Panc1 (cell line): ENCODE measurements at regions not wholly inside any gene's neighbourhood (a gene's known extent, or its start where the extent isn't known, plus 50 kb on each side); places are given as distances from the start of the nearest gene placed in this dataset.

ENCODE experiments used
- ATAC-seq: fragments of 200-7000 bp; cut with Tn5 transposase; 2 replicates; pipeline ENCODE4 v1.9.1; 2020; ENCODE audit warnings: mild to moderate bottlenecking, moderate library complexity
- BruUV-seq: library from RNA; stranded (reverse); fragments of 400-500 nt; replicated peaks from 2 replicates; lab custom pipeline; 2021; lab: Mats Ljungman, UMichigan
- CTCF ChIA-PET: fragments of 300-600 bp; sonication (Branson Sonifier 250); formaldehyde crosslinking; loops from one replicate; lab custom pipeline; 2022; ENCODE audit warnings: antibody characterized with exemption; lab: Charles Lee
- POLR2A ChIA-PET: fragments of 300-600 bp; sonication (Branson Sonifier 250); formaldehyde crosslinking; loops from one replicate; lab custom pipeline; 2022; ENCODE audit warnings: antibody characterized with exemption; lab: Charles Lee
- DNase-seq: peaks from one replicate; pipeline ENCODE4 v3.0.0-alpha.2; 2010; ENCODE audit warnings: low read depth, low spot score
- H3K27ac ChIP-seq: 2 replicates; pipeline ENCODE4 v1.5.1; 2011; ENCODE audit warnings: mild to moderate bottlenecking, low read length, inconsistent platforms
- H3K27me3 ChIP-seq: fragments of 200-500 bp; sonication (Bioruptor generic); 2 replicates; pipeline ENCODE4 v1.6.0; 2014; ENCODE audit warnings: low read length, inconsistent platforms; ENCODE audit not compliant: control insufficient read depth, insufficient read depth
- H3K36me3 ChIP-seq: fragments of 200-500 bp; sonication (Bioruptor generic); 2 replicates; pipeline ENCODE4 v1.5.1; 2014; ENCODE audit warnings: inconsistent platforms, mild to moderate bottlenecking, low read length, moderate library complexity; ENCODE audit not compliant: control insufficient read depth, insufficient read depth
- H3K4me1 ChIP-seq: 2 replicates; pipeline ENCODE4 v1.5.1; 2011; ENCODE audit warnings: inconsistent platforms, mild to moderate bottlenecking, low read length, moderate library complexity; ENCODE audit not compliant: control insufficient read depth, insufficient read depth
- H3K4me3 ChIP-seq, 2 experiments: 2 replicates each; pipeline ENCODE4 v1.5.1; 2011 to 2012; ENCODE audit warnings: low read depth in 2 of 2, low read length in 2 of 2, mild to moderate bottlenecking in 2 of 2, inconsistent platforms in 1 of 2, moderate library complexity in 1 of 2
- H3K9me3 ChIP-seq: fragments of 200-500 bp; sonication (Bioruptor generic); 2 replicates; pipeline ENCODE4 v1.5.1; 2014; ENCODE audit warnings: low read depth, mild to moderate bottlenecking, inconsistent platforms, low read length, moderate library complexity; ENCODE audit not compliant: control insufficient read depth, insufficient read depth
- POLR2AphosphoS5 ChIP-seq: IDR thresholded peaks from 2 replicates; pipeline ENCODE4 v1.6.1; 2012; ENCODE audit warnings: mild to moderate bottlenecking, low read depth, low read length, moderate library complexity
- SIN3A ChIP-seq: IDR thresholded peaks from 2 replicates; pipeline ENCODE4 v1.6.1; 2012; ENCODE audit warnings: low read depth, mild to moderate bottlenecking, low read length, moderate library complexity, borderline replicate concordance; ENCODE audit not compliant: insufficient read depth
- TCF7L2 ChIP-seq: IDR thresholded peaks from 2 replicates; pipeline ENCODE4 v1.6.1; 2011; ENCODE audit warnings: mild to moderate bottlenecking, low read depth, low read length, inconsistent platforms
- in situ Hi-C: cut with HindIII; loops from 2 replicates; pipeline ENCODE4 v1.10.0; 2016; ENCODE audit warnings: low sequenced_read_pairs, low pct_unique_long_range_greater_than_20kb
- intact Hi-C: fragments of 100-400 bp; cut with micrococcal nuclease; formaldehyde crosslinking; loops from one replicate; pipeline ENCODE4 v1.10.0; 2022; ENCODE audit not compliant: unreplicated experiment
- TF ChIP-seq, protein P1 (sequence below), 2 experiments: IDR thresholded peaks; 2 replicates each; pipeline ENCODE4 v1.6.1; 2011 to 2012; ENCODE audit warnings: low read depth in 2 of 2, control low read depth in 1 of 2, low read length in 1 of 2, mild to moderate bottlenecking in 1 of 2, moderate library complexity in 1 of 2; ENCODE audit not compliant: insufficient read depth in 1 of 2
- TF ChIP-seq, protein P2 (sequence below): fragments of 450-650 bp; IDR thresholded peaks from 2 replicates; pipeline ENCODE4 v1.5.1; 2017; ENCODE audit warnings: mild to moderate bottlenecking

DNA sequence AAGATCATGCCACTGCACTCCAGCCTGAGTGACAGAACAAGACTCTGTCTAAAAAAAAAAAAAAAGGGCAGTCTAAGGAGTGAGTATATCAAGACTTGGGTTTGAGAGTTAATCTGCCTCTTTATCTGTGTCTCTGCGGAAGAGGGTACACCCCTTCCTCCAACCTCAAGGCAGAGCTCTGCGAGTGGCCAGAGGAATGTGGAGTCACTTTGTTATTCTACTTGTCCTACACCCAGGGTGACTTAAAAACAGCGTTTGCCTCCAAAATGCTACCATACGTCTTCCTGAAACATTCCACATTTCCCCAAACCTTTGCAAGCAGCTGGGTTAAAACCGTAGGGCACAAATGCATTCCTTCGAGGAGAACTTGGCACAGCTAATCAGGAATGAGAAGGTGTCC lies 199.9 kb downstream of the SHOX start:
- no peak for ATAC-seq
- POLR2A ChIA-PET, result no interaction called here
- no peak overlapping the region for H3K27ac ChIP-seq
- no peaks in the 10 kb centered on the region for H3K27me3 ChIP-seq
- TF ChIP-seq TCF7L2, result no peak
- TF ChIP-seq, protein P1, sequence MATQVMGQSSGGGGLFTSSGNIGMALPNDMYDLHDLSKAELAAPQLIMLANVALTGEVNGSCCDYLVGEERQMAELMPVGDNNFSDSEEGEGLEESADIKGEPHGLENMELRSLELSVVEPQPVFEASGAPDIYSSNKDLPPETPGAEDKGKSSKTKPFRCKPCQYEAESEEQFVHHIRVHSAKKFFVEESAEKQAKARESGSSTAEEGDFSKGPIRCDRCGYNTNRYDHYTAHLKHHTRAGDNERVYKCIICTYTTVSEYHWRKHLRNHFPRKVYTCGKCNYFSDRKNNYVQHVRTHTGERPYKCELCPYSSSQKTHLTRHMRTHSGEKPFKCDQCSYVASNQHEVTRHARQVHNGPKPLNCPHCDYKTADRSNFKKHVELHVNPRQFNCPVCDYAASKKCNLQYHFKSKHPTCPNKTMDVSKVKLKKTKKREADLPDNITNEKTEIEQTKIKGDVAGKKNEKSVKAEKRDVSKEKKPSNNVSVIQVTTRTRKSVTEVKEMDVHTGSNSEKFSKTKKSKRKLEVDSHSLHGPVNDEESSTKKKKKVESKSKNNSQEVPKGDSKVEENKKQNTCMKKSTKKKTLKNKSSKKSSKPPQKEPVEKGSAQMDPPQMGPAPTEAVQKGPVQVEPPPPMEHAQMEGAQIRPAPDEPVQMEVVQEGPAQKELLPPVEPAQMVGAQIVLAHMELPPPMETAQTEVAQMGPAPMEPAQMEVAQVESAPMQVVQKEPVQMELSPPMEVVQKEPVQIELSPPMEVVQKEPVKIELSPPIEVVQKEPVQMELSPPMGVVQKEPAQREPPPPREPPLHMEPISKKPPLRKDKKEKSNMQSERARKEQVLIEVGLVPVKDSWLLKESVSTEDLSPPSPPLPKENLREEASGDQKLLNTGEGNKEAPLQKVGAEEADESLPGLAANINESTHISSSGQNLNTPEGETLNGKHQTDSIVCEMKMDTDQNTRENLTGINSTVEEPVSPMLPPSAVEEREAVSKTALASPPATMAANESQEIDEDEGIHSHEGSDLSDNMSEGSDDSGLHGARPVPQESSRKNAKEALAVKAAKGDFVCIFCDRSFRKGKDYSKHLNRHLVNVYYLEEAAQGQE (IDR thresholded peaks at IDR 0.05; ENCODE audit: insufficient read depth in 1 of 2, low read depth in 2 of 2, low read length in 1 of 2), result no peak
- in situ Hi-C loops (no loop called here), intact Hi-C loops (no loop called here)
- CTCF ChIA-PET, result no interaction called here
- H3K4me1 ChIP-seq, result no peaks in the 10 kb centered on the region
- H3K36me3 ChIP-seq, result no peaks in the 10 kb centered on the region
- H3K4me3 ChIP-seq, result no peak overlapping the region
- no TSS peak for BruUV-seq
- H3K9me3 ChIP-seq, result no peaks in the 10 kb centered on the region
- DNase-seq, result no peak

DNA sequence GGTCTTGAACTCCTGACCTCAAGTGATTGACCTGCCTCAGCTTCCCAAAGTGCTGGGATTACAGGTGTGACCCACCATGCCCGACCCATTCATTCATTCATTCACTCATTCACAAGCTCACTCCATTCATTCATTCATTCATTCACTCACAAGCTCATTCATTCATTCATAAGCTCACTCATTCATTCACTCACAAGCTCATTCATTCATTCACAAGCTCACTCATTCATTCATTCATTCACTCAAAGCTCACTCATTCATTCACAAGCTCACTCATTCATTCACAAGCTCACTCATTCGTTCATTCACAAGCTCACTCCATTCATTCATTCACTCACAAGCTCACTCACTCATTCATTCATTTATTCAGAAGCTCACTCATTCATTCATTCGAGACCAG lies 198.6 kb downstream of the SHOX start:
- POLR2A ChIA-PET, result no interaction called here
- H3K27ac ChIP-seq, result no peak overlapping the region
- H3K4me3 ChIP-seq, result no peak overlapping the region
- H3K27me3 ChIP-seq, result no peaks in the 10 kb centered on the region
- in situ Hi-C loops, result no loop called here
- CTCF ChIA-PET, result no interaction called here
- no peaks in the 10 kb centered on the region for H3K9me3 ChIP-seq
- no peak for ATAC-seq
- BruUV-seq, result no TSS peak
- no peak for TF ChIP-seq TCF7L2
- TF ChIP-seq, protein P1 (IDR thresholded peaks at IDR 0.05; ENCODE audit: insufficient read depth in 1 of 2, low read depth in 2 of 2, low read length in 1 of 2), result no peak
- no peak for TF ChIP-seq POLR2AphosphoS5
- TF ChIP-seq, protein P2, sequence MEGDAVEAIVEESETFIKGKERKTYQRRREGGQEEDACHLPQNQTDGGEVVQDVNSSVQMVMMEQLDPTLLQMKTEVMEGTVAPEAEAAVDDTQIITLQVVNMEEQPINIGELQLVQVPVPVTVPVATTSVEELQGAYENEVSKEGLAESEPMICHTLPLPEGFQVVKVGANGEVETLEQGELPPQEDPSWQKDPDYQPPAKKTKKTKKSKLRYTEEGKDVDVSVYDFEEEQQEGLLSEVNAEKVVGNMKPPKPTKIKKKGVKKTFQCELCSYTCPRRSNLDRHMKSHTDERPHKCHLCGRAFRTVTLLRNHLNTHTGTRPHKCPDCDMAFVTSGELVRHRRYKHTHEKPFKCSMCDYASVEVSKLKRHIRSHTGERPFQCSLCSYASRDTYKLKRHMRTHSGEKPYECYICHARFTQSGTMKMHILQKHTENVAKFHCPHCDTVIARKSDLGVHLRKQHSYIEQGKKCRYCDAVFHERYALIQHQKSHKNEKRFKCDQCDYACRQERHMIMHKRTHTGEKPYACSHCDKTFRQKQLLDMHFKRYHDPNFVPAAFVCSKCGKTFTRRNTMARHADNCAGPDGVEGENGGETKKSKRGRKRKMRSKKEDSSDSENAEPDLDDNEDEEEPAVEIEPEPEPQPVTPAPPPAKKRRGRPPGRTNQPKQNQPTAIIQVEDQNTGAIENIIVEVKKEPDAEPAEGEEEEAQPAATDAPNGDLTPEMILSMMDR, result no peak
- no peak for TF ChIP-seq SIN3A
- H3K36me3 ChIP-seq, result no peaks in the 10 kb centered on the region
- intact Hi-C loops, result no loop called here
- no peak for DNase-seq
- H3K4me1 ChIP-seq, result no peaks in the 10 kb centered on the region
